ENCODE measurements at regions not wholly inside any gene's neighbourhood (a gene's known extent, or its start where the extent isn't known, plus 50 kb on each side); places are given as distances from the start of the nearest gene placed in this dataset.

- Histone ChIP-seq H4K20me1 (ENCODE audit: insufficient read depth) (no peaks in the 10 kb centered on the region), H3F3A (ENCODE audit: insufficient read depth, low read depth) (no peaks in the 10 kb centered on the region), H3K27me3 (ENCODE audit: insufficient read depth, low read depth) (no peaks in the 10 kb centered on the region), H3K36me3 (ENCODE audit: low read depth) (no peaks in the 10 kb centered on the region), H3K4me2 (no peak overlapping the region), H3K79me2 (ENCODE audit: low read depth) (no peaks in the 10 kb centered on the region), H3K9me3 (ENCODE audit: insufficient read depth, low read depth) (no peaks in the 10 kb centered on the region), H3K9me2 (ENCODE audit: insufficient read depth) (no peaks in the 10 kb centered on the region), H3K4me1 (replicated peaks; ENCODE audit: insufficient read depth) (no peaks in the 10 kb centered on the region), H2AFZ (no peak overlapping the region), H3K4me3 (no peak overlapping the region), H3K27ac (no peak overlapping the region)
- TF ChIP-seq, protein P1, sequence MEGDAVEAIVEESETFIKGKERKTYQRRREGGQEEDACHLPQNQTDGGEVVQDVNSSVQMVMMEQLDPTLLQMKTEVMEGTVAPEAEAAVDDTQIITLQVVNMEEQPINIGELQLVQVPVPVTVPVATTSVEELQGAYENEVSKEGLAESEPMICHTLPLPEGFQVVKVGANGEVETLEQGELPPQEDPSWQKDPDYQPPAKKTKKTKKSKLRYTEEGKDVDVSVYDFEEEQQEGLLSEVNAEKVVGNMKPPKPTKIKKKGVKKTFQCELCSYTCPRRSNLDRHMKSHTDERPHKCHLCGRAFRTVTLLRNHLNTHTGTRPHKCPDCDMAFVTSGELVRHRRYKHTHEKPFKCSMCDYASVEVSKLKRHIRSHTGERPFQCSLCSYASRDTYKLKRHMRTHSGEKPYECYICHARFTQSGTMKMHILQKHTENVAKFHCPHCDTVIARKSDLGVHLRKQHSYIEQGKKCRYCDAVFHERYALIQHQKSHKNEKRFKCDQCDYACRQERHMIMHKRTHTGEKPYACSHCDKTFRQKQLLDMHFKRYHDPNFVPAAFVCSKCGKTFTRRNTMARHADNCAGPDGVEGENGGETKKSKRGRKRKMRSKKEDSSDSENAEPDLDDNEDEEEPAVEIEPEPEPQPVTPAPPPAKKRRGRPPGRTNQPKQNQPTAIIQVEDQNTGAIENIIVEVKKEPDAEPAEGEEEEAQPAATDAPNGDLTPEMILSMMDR (conservative IDR thresholded peaks at IDR 0.05): no peak
- TF ChIP-seq EZH2 (IDR thresholded peaks at IDR 0.05; ENCODE audit: low read depth): no peak
- DNase-seq: no peak
- ChIA-PET CTCF (no interaction called here), POLR2A (ENCODE audit: unreplicated experiment) (no interaction called here)
- intact Hi-C loops (cut with micrococcal nuclease; ENCODE audit: unreplicated experiment): no loop called here
- BruUV-seq (replicated peaks): no TSS peak
These were observed 196.0 kb downstream of the DIPK2A start for GRCh38 chr3:144167634-144168033.

DNA sequence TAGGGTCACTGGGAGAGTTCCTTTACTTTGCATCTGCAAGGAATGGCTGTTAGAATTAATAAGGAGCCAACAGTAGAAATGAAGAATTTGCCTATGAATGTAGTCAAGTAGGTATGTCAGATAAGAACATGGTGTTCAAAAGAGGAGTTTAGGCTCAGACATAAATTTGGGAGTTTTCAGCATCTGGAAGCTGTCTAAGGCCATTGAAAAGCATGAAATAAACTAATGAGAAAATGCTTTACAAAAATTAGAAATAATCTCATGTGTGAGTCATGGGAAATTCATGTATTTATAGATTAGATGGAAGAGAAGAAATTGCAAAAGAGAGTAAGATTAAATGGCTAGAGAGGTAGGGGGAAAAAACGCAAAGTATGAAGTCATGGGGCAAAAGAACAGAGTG, 201.9 kb downstream of the DIPK2A start:
- Histone ChIP-seq H3K79me2 (ENCODE audit: low read depth) (no peaks in the 10 kb centered on the region), H3K9me3 (ENCODE audit: insufficient read depth, low read depth) (no peaks in the 10 kb centered on the region), H3K4me3 (no peak overlapping the region), H3K27me3 (ENCODE audit: insufficient read depth, low read depth) (no peaks in the 10 kb centered on the region), H3K9me2 (ENCODE audit: insufficient read depth) (no peaks in the 10 kb centered on the region), H2AFZ (no peak overlapping the region), H3K36me3 (ENCODE audit: low read depth) (no peaks in the 10 kb centered on the region), H3K4me2 (no peak overlapping the region), H3K4me1 (replicated peaks; ENCODE audit: insufficient read depth) (no peaks in the 10 kb centered on the region), H3K27ac (no peak overlapping the region), H4K20me1 (ENCODE audit: insufficient read depth) (no peaks in the 10 kb centered on the region), H3F3A (ENCODE audit: insufficient read depth, low read depth) (no peaks in the 10 kb centered on the region)
- TF ChIP-seq, protein P1 (conservative IDR thresholded peaks at IDR 0.05): no peak
- CTCF ChIA-PET: interaction anchor here (0.6 kb wide), 1 partner anchor 193 kb away, joined by 3 read pairs; no protein-coding TSS in a partner anchor
- POLR2A ChIA-PET (ENCODE audit: unreplicated experiment): no interaction called here
- intact Hi-C loops (cut with micrococcal nuclease; ENCODE audit: unreplicated experiment): no loop called here
- BruUV-seq (replicated peaks): no TSS peak
- no peak for DNase-seq

DNA sequence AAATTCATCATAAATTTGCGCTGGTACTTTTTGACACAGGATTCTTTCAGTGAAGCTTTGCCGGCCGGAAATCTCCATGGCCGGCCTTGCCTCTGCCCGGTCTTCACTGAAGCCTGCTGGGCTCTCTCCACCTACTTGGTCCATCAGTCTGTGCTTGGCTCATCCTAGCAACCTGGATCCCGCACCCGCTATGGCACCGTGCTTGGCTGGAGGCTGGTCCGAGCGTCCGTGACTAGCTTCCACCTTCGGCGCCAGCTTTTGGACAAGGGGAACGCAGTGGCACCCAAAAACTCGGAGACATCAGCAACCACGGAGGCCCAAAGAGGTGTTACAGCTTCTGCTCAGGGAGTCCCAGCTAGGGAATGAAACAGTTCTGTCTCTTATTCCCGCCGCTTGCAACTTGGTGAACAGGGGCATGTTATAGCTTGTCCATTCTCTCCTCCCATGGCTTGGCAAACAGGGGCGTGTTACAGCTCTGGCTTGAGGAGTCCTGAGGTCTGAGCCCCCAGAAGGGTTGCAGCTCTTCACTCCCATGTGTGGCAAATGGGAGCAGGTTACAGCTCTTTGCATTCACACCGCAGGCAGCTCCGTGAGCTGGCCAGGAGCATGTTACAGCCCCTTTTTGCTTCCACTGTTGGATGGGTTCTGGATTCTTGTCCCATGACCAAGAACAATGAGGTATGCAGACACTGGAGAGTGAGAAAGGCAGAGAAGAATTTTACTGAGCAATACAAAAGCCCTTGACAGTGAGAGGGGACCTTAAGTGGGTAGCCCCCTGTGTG, 204.2 kb downstream of the DIPK2A start:
- Histone ChIP-seq H3K27me3 (ENCODE audit: insufficient read depth, low read depth) (no peaks in the 10 kb centered on the region), H3K36me3 (ENCODE audit: low read depth) (no peaks in the 10 kb centered on the region), H3K9me3 (ENCODE audit: insufficient read depth, low read depth) (no peaks in the 10 kb centered on the region), H3F3A (ENCODE audit: insufficient read depth, low read depth) (no peaks in the 10 kb centered on the region), H4K20me1 (ENCODE audit: insufficient read depth) (no peaks in the 10 kb centered on the region), H3K27ac (no peak overlapping the region), H3K4me3 (no peak overlapping the region), H3K4me2 (no peak overlapping the region), H3K79me2 (ENCODE audit: low read depth) (no peaks in the 10 kb centered on the region), H3K4me1 (replicated peaks; ENCODE audit: insufficient read depth) (no peaks in the 10 kb centered on the region), H2AFZ (no peak overlapping the region), H3K9me2 (ENCODE audit: insufficient read depth) (no peaks in the 10 kb centered on the region)
- ChIA-PET POLR2A (ENCODE audit: unreplicated experiment) (no interaction called here), CTCF (no interaction called here)
- no peak for DNase-seq
- TF ChIP-seq, protein P1 (conservative IDR thresholded peaks at IDR 0.05): no peak
- TF ChIP-seq EZH2 (IDR thresholded peaks at IDR 0.05; ENCODE audit: low read depth): no peak
- no TSS peak for BruUV-seq (replicated peaks)
- intact Hi-C loops (cut with micrococcal nuclease; ENCODE audit: unreplicated experiment): no loop called here

Measured in PC-9 (cell line).